PC-9 (cell line): ENCODE measurements at regions not wholly inside any gene's neighbourhood (a gene's known extent, or its start where the extent isn't known, plus 50 kb on each side); places are given as distances from the start of the nearest gene placed in this dataset.

Experiments used
- BruUV-seq: library from RNA; stranded (reverse); fragments of 400-500 nt; replicated peaks from 2 replicates; lab custom pipeline; 2021; lab: Mats Ljungman, UMichigan
- CTCF ChIA-PET: fragments of 300-600 bp; sonication (Branson Sonifier 250); formaldehyde crosslinking; loops from one replicate; lab custom pipeline; 2022; ENCODE audit warnings: antibody characterized with exemption; lab: Charles Lee
- POLR2A ChIA-PET: fragments of 300-600 bp; sonication (Branson Sonifier 250); formaldehyde crosslinking; loops from one replicate; lab custom pipeline; 2022; ENCODE audit warnings: antibody characterized with exemption; ENCODE audit not compliant: unreplicated experiment; lab: Charles Lee
- DNase-seq, 2 experiments: peaks; one replicate each; pipeline versions ENCODE4 v3.0.0 to v3.0.0-alpha.2; 2015 to 2022; ENCODE audit warnings: mixed read lengths in 1 of 2
- H2AFZ ChIP-seq: fragments of 200-600 bp; sonication (generic); 2 replicates; pipeline ENCODE4 v1.8.1; 2017; ENCODE audit warnings: antibody characterized with exemption
- H3F3A ChIP-seq: fragments of 200-600 bp; sonication (generic); 2 replicates; pipeline ENCODE4 v1.8.1; 2017; ENCODE audit warnings: antibody characterized with exemption, mild to moderate bottlenecking, low read depth; ENCODE audit not compliant: insufficient read depth
- H3K27ac ChIP-seq: fragments of 200-600 bp; sonication (generic); 2 replicates; pipeline ENCODE4 v1.6.1; 2016; ENCODE audit warnings: mixed run types
- H3K27me3 ChIP-seq: fragments of 200-600 bp; sonication (generic); 2 replicates; pipeline ENCODE4 v1.6.1; 2016; ENCODE audit warnings: low read depth, mixed run types; ENCODE audit not compliant: insufficient read depth
- H3K36me3 ChIP-seq: fragments of 200-600 bp; sonication (generic); 2 replicates; pipeline ENCODE4 v1.6.1; 2016; ENCODE audit warnings: low read depth, mixed run types
- H3K4me1 ChIP-seq: fragments of 200-600 bp; sonication (generic); replicated peaks from 2 replicates; pipeline ENCODE4 v1.6.1; 2016; ENCODE audit warnings: mixed run types; ENCODE audit not compliant: insufficient read depth
- H3K4me2 ChIP-seq: fragments of 200-600 bp; sonication (generic); 2 replicates; pipeline ENCODE4 v1.6.1; 2017; ENCODE audit warnings: mixed run types
- H3K4me3 ChIP-seq: fragments of 200-600 bp; sonication (generic); 2 replicates; pipeline ENCODE4 v1.6.1; 2016; ENCODE audit warnings: mixed run types
- H3K79me2 ChIP-seq: fragments of 200-600 bp; sonication (generic); 2 replicates; pipeline ENCODE4 v1.6.1; 2017; ENCODE audit warnings: low read depth, mixed run types
- H3K9me2 ChIP-seq: fragments of 200-600 bp; sonication (generic); 2 replicates; pipeline ENCODE4 v1.8.1; 2017; ENCODE audit warnings: mild to moderate bottlenecking; ENCODE audit not compliant: insufficient read depth
- H3K9me3 ChIP-seq: fragments of 200-600 bp; sonication (generic); 2 replicates; pipeline ENCODE4 v1.8.1; 2016; ENCODE audit warnings: low read depth; ENCODE audit not compliant: insufficient read depth
- H4K20me1 ChIP-seq: fragments of 200-600 bp; sonication (generic); 2 replicates; pipeline ENCODE4 v1.8.1; 2017; ENCODE audit not compliant: insufficient read depth
- EZH2 ChIP-seq: fragments of 200-600 bp; sonication (generic); IDR thresholded peaks from 2 replicates; pipeline ENCODE4 v1.8.0; 2017; ENCODE audit warnings: antibody characterized with exemption, low read depth
- intact Hi-C: fragments of 100-400 bp; cut with micrococcal nuclease; formaldehyde crosslinking; loops from one replicate; pipeline ENCODE4 v1.10.0; 2022; ENCODE audit not compliant: unreplicated experiment
- TF ChIP-seq, protein P1 (sequence below): fragments of 200-600 bp; sonication (generic); conservative IDR thresholded peaks from 2 replicates; pipeline ENCODE4 v1.6.1; 2017; ENCODE audit warnings: mixed run types, antibody characterized with exemption, mild to moderate bottlenecking, moderate library complexity

DNA sequence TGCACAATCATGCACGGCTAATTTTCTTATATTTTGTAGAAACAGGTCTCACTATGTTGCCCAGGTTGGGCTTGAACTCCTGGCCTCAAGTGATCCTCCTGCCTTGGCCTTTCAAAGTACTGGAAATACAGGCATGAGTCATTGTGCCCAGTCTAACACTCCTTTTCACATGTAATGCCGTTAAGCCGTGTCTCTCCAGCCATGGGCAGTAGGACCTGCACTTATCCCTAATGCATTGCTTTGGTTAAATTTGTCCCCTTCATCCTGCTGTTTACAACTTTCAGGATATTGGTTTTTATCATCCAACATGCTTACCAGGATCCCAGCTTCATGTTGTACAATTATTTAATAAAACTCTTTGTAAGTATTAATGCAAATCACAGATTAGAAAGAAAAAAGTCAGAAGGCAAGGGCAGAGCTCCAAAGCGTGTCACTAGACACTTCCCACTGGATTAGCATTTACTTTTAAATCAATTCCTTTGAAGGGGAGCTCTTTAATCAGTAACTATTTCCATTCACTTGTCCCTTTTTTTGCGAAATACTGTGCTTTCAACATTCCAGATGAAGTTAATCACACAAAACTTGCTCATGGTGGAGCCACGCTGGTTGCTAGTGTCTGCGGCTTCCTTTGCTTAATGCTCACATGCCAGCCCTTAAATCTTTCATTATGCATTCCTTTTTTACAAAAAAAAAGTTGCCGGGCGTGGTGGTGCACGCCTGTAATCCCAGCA lies 256.0 kb upstream of the AUTS2 start:
- Histone ChIP-seq H3F3A (no peaks in the 10 kb centered on the region), H3K27me3 (no peaks in the 10 kb centered on the region), H3K4me3 (no peak overlapping the region), H3K36me3 (no peaks in the 10 kb centered on the region), H3K27ac (no peak overlapping the region), H3K4me2 (no peak overlapping the region), H3K4me1 (no peaks in the 10 kb centered on the region), H4K20me1 (no peaks in the 10 kb centered on the region), H3K9me2 (no peaks in the 10 kb centered on the region), H3K79me2 (no peaks in the 10 kb centered on the region), H3K9me3 (no peaks in the 10 kb centered on the region), H2AFZ (no peak overlapping the region)
- ChIA-PET CTCF (no interaction called here), POLR2A (no interaction called here)
- intact Hi-C loops: no loop called here
- TF ChIP-seq, protein P1, sequence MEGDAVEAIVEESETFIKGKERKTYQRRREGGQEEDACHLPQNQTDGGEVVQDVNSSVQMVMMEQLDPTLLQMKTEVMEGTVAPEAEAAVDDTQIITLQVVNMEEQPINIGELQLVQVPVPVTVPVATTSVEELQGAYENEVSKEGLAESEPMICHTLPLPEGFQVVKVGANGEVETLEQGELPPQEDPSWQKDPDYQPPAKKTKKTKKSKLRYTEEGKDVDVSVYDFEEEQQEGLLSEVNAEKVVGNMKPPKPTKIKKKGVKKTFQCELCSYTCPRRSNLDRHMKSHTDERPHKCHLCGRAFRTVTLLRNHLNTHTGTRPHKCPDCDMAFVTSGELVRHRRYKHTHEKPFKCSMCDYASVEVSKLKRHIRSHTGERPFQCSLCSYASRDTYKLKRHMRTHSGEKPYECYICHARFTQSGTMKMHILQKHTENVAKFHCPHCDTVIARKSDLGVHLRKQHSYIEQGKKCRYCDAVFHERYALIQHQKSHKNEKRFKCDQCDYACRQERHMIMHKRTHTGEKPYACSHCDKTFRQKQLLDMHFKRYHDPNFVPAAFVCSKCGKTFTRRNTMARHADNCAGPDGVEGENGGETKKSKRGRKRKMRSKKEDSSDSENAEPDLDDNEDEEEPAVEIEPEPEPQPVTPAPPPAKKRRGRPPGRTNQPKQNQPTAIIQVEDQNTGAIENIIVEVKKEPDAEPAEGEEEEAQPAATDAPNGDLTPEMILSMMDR: no peak
- TF ChIP-seq EZH2: no peak
- BruUV-seq: no TSS peak
- no peak for DNase-seq

DNA sequence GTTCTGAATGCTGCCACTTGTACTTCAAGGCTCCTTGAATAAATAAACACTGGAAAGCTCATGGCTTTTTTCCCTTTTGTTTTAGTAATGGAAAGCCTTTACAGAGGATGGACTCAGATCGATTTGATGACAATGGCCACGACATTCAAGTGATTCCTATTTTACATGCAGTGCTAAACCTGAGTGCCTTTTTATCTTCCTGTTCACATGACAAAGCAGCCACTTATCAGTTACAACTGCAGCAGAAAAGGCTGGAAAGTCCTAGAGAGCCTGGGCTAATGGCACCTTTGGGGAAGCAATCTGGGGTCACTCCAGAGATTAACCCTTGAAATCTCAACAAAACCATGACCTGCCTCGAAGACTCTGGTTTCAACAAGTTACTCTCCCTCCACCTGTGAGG lies 249.0 kb upstream of the AUTS2 start:
- no peak for DNase-seq
- no peaks in the 10 kb centered on the region for H3K27me3 ChIP-seq
- H2AFZ ChIP-seq: no peak overlapping the region
- no peak overlapping the region for H3K4me2 ChIP-seq
- H3K79me2 ChIP-seq: no peaks in the 10 kb centered on the region
- ChIA-PET POLR2A (no interaction called here), CTCF (no interaction called here)
- intact Hi-C loops: no loop called here
- H3K36me3 ChIP-seq: no peaks in the 10 kb centered on the region
- BruUV-seq: no TSS peak
- no peak overlapping the region for H3K27ac ChIP-seq
- no peaks in the 10 kb centered on the region for H3K4me1 ChIP-seq
- H3K9me2 ChIP-seq: no peaks in the 10 kb centered on the region
- H3K4me3 ChIP-seq: no peak overlapping the region
- H3F3A ChIP-seq: no peaks in the 10 kb centered on the region
- no peaks in the 10 kb centered on the region for H3K9me3 ChIP-seq
- H4K20me1 ChIP-seq: no peaks in the 10 kb centered on the region
- no peak for TF ChIP-seq EZH2
- TF ChIP-seq, protein P1: no peak

GRCh38 chr7:69358163-69358821 lies 240.0 kb upstream of the AUTS2 start:
- Histone ChIP-seq H3K79me2 (no peaks in the 10 kb centered on the region), H3K36me3 (no peaks in the 10 kb centered on the region), H3K27ac (no peak overlapping the region), H2AFZ (no peak overlapping the region; the same call in 1 of the 2 replicates), H3K9me2 (no peaks in the 10 kb centered on the region), H3K4me2 (no peak overlapping the region), H3K4me1 (no peaks in the 10 kb centered on the region), H3K4me3 (no peak overlapping the region), H3K27me3 (no peaks in the 10 kb centered on the region), H3K9me3 (no peaks in the 10 kb centered on the region), H3F3A (no peaks in the 10 kb centered on the region), H4K20me1 (no peaks in the 10 kb centered on the region)
- CTCF ChIA-PET: no interaction called here
- intact Hi-C loops: no loop called here
- no peak for DNase-seq
- TF ChIP-seq EZH2: no peak
- TF ChIP-seq, protein P1: no peak
- no TSS peak for BruUV-seq
- POLR2A ChIA-PET: no interaction called here
